GM08714 (cell line): ENCODE measurements at regions not wholly inside any gene's neighbourhood (a gene's known extent, or its start where the extent isn't known, plus 50 kb on each side); places are given as distances from the start of the nearest gene placed in this dataset.

ENCODE experiments used
- H3K4me3 ChIP-seq: fragments of 200-500 bp; sonication (Bioruptor generic); 2 replicates; pipeline ENCODE4 v1.5.1; 2014; ENCODE audit warnings: mild to moderate bottlenecking, low read length, inconsistent platforms
- ZNF274 ChIP-seq: IDR thresholded peaks from 2 replicates; pipeline ENCODE4 v1.6.1; 2012; ENCODE audit warnings: mild to moderate bottlenecking, low read depth, low read length

DNA sequence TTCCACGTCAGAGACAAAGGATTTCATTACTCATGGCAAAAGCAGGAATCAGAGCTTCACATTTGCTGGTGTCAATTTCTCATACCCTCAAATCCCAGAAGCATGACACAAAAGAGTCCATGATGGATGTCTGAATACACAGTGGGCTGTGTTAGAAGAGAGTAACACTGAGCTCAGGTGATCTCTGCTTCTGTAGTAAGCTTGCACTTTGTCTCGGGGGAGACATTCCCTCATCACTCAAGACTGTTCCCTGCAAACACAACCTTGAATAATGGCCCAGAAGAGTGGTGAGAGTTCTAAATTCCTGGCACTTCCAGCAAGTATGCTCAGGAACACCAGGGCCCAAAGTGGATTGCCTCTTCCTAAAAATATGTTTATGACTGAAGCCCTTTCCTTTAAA is 1787.2 kb upstream of the SEL1L start:
- TF ChIP-seq ZNF274 = no peak
- H3K4me3 ChIP-seq = no peak overlapping the region

DNA sequence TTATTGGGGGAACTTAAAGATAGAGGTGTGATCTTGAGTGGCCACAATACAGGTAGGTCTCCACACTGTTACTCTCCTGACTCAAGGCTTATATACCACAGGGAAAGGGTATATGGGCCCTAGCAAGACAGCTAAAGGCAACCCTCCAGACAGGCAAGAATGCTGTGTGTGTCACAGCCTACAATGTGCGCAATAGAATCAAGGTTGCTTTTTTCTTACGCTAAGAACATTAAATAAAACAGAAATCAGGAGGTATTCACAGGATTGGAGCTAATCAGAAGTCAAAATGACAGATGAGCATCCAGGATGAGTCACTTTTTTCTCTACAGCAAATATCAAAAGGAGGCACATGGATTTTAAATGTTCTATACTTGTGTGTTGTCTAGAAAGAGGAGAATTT is 1797.9 kb upstream of the SEL1L start:
- no peak overlapping the region for H3K4me3 ChIP-seq

DNA sequence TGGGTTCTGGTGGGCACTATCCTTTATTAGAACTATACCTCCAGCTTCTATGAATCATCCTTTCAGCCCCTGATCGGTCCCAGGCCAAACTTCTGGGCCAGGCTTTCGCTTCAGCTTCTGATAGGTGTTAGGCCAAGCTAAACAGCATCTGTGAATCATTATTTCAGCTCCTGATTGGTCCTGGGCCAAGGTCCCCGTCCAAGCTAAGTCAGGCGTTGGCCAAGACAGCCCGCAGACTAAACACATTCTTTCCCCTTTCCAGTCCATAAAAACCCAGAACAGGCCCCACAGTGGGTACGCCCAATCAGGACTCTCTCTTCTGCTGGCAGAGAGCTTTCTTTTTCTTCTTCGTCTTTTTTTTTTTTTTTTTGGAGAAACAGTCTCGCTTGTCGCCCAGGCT is 1808.9 kb upstream of the SEL1L start:
- H3K4me3 ChIP-seq = no peak overlapping the region
- TF ChIP-seq ZNF274 = no peak

More for the DNA sequence above, 1797.9 kb upstream of the SEL1L start:
- no peak for TF ChIP-seq ZNF274

DNA sequence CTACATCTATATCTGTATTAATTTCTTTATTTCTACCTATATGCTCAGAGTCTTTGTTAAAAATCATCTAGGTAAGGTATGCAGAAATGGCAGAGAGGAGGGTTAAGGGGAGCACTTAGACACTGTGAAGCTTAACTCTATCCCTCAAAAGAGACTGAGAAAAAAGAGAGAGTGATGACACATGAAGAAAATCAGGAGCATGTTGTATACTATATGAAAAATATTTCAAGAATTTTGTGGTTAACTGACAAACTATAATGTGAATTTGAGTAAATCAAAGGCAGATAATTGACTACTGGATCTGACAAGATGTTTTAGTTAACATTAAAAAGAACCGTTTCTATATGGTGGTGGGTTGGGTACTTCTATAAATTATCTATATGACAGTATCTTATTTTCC is 1814.2 kb upstream of the SEL1L start:
- no peak for TF ChIP-seq ZNF274
- no peak overlapping the region for H3K4me3 ChIP-seq

DNA sequence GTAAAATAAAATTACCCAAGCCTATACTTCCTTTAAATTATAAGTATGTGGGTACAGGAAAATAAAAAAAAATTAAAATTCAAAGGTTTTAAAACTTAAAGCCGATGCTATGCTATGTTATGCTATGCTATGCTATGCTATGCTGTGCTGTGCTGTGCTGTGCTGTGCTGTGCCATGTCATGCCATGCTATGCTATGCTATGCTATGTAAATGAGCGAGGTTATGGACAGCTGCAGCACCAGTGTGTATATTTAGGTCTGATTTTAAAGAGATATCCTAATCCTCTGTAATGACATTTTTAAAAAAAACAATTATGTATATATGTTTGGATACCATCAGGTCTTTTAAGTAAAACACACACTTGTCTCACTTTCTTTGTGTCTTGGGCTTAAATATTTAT is 1822.0 kb upstream of the SEL1L start:
- no peak overlapping the region for H3K4me3 ChIP-seq
- TF ChIP-seq ZNF274 = no peak

DNA sequence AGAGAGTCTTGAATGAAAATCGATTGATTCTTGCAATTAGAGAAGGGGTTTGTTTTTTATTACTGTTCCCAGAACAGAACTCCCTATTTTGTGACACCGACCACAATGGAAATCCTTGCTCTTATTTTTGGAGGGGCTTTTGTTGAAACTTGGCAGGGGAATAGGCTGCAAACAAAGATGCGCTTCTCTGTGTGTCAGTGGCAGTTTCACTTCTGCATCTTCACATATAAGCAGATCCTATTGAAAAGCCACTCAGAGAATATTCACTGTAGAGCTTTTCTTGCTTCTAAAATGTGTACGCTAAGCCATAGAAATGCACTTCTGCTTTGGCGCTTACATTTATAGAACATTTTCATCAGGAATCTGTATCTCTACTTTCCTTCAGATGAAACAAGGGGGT is 1822.4 kb upstream of the SEL1L start:
- H3K4me3 ChIP-seq = no peak overlapping the region
- no peak for TF ChIP-seq ZNF274

DNA sequence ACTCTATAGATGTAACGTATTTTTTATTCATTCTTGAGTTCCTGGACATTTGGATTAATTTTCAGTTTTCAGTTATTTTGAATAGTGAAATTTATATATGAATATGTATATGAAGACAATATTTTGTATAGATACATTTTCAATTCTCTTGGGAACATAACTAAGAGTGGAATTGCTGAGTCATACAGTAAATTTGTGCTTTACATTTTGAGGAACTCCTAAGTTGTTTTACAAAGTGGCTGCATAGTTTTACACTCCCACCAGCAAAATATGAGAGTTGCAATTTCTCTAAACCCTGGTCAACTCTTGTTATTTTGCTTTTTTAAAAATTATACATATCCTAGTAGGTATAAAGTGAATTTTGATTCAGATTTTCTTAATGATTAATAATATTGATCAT is 1838.6 kb upstream of the SEL1L start:
- no peak overlapping the region for H3K4me3 ChIP-seq
- no peak for TF ChIP-seq ZNF274

DNA sequence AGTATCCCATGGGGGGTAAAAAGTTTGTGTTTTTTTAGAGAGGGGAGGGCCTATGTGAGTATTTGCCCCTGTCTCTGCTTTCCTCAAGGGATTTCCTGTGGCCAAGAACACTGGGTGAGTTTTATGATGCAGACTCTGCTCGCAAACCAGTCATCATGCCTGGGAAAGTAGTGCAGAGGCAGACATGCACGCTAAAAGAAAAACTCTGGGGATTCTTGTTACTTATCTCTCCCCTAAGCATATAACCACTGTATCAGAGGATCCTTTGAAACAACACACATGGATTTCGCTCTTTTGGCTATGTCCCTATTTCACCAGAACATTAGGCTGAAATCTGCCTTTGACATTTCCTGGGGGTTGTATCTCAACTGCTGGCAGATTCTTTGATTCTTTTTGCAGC is 1845.8 kb upstream of the SEL1L start:
- no peak overlapping the region for H3K4me3 ChIP-seq
- no peak for TF ChIP-seq ZNF274

DNA sequence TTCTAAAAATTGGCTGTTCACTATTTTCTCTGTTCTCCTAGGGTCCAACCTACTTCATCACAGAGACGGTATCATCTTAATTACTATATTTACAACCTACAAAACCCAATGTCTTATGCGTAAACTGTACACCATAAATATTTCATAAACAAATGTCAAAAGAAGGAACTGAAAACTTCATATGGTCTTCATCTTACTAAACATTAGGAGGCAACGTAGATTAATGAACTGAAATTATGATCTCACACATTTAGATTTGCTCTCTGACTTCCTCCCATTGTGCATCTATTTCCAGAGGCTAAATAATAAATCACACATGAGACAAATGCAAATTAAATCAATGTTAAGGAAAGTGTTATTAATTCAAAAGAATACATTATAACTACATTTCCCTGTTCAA is 1850.6 kb upstream of the SEL1L start:
- no peak for TF ChIP-seq ZNF274
- H3K4me3 ChIP-seq = no peak overlapping the region

DNA sequence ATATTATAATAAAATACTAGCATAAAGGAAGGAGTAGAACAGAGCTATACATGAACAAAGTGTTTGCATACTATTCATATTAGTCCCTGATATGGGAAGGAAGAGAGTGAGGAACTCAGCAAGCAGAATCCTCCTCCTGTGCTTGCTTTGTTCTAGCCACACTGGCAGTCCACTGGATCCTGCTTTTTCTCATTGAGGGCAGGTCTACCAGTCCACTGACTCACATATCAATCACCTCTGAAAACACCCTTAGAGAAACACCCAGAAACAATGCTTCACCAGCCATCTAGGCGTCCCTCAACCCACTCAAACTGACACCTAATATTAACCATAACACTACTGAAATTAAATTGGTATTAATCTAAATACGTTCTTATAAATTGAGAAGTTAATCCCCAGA is 1861.7 kb upstream of the SEL1L start:
- no peak overlapping the region for H3K4me3 ChIP-seq
- TF ChIP-seq ZNF274 = no peak

DNA sequence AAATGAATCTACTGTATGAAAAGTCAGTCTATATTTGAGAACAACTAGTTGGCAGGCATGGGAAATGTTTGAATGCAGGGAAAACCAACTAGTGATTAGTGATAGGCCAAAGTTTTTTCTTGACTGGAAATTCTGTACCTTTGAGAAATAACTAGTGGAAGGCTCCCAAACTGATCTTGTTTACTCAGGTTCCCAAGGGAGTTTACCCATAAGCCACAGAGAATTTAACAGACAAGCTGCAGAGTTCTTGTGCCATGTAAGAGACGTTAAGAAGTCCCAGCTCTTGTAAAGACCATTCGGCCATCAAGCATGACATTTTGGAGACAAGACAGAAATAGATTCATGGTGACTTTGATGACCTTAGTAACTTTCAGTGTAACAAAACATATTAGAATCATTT is 1882.8 kb upstream of the SEL1L start:
- H3K4me3 ChIP-seq = no peak overlapping the region
- no peak for TF ChIP-seq ZNF274

DNA sequence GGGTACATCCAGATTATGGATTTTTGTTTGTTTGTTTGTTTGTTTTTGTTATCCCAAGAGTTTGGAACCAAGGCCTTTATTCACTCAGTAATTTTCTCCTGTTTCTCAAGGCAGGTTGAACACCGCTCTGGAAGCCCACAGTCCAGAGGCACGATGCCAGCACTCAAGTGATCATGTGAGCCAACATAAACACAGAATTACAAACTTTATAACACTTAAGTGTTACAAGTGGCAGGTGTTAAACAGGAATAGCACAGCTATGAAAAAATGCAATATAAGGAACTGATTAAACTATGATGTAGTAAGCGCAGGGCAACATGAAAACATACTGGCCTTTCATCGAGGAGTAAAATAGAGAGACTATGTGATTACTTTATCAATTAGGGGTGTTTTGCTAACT is 1885.8 kb upstream of the SEL1L start:
- H3K4me3 ChIP-seq = no peak overlapping the region
- TF ChIP-seq ZNF274 = no peak

DNA sequence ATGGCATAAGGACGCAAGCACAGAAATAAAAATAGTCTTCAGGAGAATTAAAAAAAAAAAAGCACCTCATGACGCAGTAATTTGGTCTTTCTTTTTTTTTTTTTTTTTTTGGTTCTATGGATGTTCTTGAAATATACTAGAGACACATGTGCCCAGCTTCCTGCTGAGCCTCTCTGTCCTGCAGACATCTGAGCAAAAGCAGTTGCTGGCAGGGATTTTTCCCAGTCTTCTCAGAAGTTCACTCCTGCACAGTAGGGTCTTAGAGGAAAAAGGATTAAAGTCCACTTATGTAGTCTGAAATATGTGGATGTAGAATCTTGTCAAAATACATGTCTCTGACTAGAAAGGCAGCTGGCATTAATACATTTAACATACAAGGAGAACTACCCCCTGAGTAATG is 1888.1 kb upstream of the SEL1L start:
- TF ChIP-seq ZNF274 = no peak

DNA sequence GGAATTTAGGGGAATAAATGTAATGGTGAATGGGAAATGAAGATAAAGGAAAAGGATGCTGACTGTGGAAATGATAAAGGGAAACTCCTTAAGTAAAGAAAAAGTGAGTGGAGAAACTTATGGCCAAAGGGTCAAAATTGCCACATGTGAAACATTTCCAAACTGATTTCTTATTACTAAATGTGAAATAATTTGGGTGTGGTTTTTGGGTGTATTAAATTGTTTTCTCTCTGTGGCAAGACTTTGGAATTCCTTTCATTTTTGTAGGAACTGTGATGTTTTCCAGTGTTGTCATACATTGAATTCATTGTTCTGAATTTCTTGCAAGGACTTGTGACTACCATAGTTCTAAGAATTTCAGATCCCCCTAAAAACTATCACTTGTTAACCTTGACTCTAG is 1891.5 kb upstream of the SEL1L start:
- TF ChIP-seq ZNF274 = no peak
- H3K4me3 ChIP-seq = no peak overlapping the region

More for the DNA sequence above, 1888.1 kb upstream of the SEL1L start:
- no peak overlapping the region for H3K4me3 ChIP-seq

DNA sequence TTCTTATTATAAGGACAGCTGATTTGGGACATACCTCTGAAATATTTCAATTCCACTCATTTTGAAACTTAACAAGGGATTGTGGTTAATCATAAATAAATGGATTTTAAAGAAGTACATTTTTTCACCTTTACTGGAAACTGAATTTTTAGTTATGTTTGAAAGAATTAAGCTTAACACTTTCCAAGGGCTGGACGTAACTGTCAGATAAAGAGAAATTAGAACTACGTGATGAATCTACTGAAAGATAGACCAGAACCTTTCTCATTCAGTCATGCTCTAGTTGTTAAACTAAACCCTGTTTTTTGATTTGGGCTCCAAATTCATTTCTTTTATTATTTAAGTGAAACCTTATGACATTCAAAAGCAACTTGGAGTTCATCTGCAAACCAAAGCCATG is 1892.1 kb upstream of the SEL1L start:
- no peak overlapping the region for H3K4me3 ChIP-seq
- no peak for TF ChIP-seq ZNF274

DNA sequence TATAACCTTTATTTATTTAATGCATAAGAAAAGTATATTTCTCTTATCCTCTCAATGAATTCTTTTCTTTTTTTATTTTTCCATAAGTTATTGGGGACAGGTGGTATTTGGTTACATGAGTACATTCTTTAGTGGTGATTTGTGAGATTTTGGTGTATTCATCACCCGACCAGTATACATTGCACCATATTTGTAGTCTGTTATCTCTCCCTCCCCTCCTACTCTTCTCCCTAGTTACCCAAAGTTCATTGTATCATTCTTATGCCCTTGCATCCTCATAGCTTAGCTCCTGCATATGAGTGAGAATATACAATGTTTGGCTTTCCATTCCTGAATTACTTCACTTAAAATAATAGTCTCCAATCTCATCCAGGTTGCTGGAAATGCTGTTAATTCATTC is 1900.0 kb upstream of the SEL1L start:
- TF ChIP-seq ZNF274 = no peak
- H3K4me3 ChIP-seq = no peak overlapping the region

DNA sequence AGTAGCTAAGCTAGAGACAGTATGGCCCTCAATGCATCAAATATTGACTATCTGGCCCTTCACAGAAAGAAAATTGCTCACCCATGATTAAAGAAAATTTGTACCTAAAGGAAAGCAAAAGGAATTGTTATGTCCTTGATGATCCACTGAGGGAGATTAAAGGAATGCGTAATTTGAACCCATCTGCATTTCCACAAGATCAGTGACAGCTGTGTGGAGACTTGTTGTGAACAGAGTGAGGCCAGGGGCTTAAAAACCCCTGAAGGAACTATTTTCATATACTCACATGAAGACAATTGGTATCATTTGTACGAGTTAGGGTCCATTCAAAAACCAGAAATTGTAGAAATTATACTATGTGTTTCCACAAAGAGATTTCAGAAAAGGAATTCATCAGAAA is 1908.1 kb upstream of the SEL1L start:
- no peak overlapping the region for H3K4me3 ChIP-seq
- TF ChIP-seq ZNF274 = no peak
